HFF-Myc (cell line): ENCODE measurements at regions not wholly inside any gene's neighbourhood (a gene's known extent, or its start where the extent isn't known, plus 50 kb on each side); places are given as distances from the start of the nearest gene placed in this dataset.

Source experiments
- DNase-seq: peaks from one replicate; pipeline ENCODE4 v3.0.0-alpha.2; 2011; ENCODE audit warnings: low read depth; ENCODE audit errors: extremely low read depth
- H3K4me3 ChIP-seq: replicated peaks from 2 replicates; pipeline ENCODE4 v1.5.1; 2011; ENCODE audit warnings: low read depth, mild to moderate bottlenecking, control low read depth, low read length
- TF ChIP-seq, protein P1 (sequence below): IDR thresholded peaks from 2 replicates; pipeline ENCODE4 v1.5.1; 2012; ENCODE audit warnings: mild to moderate bottlenecking, low read depth, low read length, control low read depth; ENCODE audit errors: missing control alignments

DNA sequence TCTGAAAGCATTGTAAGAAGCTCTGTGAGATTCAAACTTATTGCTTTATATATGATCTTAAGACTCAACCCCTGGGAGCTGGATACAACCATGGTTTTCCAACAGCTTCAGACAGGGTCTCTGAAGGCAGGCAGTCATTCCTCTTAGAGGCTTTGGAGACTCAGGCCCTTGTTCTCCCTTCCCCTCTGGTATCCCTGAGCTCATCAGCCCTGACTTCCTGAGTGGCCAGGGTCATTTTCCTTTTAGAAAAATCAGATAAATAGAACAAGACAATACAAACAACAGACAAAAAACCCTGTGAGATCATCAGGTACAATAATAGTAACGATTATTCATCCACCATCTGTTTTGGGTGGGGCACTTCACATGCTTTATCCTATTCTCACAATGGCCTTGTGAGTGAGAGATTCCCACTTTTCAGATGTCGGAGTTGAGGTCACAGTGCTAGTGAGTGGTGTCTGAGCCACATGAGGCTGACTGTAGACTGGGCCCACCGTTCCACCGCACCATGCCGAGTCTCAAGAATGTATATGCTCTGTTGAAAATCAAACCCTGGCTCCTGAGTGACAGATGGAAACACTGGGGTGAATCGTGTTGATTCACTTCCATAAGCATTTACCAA, 144.2 kb downstream of the CXCL12 start:
- H3K4me3 ChIP-seq = no peak overlapping the region
- DNase-seq = no peak
- TF ChIP-seq, protein P1, sequence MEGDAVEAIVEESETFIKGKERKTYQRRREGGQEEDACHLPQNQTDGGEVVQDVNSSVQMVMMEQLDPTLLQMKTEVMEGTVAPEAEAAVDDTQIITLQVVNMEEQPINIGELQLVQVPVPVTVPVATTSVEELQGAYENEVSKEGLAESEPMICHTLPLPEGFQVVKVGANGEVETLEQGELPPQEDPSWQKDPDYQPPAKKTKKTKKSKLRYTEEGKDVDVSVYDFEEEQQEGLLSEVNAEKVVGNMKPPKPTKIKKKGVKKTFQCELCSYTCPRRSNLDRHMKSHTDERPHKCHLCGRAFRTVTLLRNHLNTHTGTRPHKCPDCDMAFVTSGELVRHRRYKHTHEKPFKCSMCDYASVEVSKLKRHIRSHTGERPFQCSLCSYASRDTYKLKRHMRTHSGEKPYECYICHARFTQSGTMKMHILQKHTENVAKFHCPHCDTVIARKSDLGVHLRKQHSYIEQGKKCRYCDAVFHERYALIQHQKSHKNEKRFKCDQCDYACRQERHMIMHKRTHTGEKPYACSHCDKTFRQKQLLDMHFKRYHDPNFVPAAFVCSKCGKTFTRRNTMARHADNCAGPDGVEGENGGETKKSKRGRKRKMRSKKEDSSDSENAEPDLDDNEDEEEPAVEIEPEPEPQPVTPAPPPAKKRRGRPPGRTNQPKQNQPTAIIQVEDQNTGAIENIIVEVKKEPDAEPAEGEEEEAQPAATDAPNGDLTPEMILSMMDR = no peak

DNA sequence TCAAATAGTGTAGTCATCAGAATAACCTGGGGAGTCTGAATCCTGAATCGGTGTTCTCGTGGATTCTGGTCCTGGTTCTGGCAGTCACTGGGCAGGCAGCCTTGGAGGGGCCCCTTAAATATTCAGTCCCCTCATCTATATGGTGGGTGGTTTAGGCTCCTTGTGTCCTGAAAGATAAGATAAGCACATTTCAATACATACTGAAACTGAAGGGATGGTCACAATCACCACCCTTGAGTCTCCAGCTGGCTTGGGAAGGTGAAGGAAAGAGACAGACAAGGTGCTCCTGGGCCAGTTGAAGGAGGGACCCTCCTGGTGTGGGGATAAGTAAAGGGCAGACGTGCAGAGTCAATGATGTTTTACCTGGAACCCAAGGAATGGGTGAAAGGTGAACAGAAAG, 146.7 kb downstream of the CXCL12 start:
- TF ChIP-seq, protein P1 = no peak
- no peak for DNase-seq
- H3K4me3 ChIP-seq = no peak overlapping the region

DNA sequence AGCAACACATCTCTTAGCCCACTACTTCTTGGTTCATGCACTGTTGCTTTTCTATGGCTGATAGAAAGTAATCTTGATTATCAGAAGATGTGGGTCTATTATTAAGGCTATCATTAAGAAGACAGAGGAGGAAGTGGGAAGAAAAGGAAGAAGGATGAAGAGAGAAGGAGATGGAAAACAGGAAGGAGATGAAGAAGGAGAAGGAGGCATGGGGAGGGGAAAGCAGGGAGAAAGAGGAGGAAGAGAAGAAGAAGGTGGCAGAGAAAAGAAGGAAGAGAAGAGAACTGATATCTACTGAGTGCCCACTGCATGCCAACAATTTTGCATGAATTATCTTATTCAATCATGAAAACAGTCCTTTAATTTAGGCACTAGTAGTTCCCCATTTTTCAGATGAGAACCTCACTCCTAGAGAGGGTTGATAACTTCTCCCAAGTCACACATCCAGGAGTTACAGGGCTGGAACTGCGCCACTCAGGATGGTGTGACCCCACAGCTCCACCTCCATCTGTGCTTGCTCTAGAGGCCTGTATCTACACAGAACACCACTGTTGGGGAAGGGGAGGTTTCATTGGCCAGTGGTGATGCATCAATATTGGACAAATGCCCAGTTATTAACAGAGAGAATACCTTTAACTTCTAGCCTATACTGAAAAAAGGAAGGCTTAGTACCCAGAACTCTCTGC, 147.4 kb downstream of the CXCL12 start:
- DNase-seq = no peak
- TF ChIP-seq, protein P1 = no peak

DNA sequence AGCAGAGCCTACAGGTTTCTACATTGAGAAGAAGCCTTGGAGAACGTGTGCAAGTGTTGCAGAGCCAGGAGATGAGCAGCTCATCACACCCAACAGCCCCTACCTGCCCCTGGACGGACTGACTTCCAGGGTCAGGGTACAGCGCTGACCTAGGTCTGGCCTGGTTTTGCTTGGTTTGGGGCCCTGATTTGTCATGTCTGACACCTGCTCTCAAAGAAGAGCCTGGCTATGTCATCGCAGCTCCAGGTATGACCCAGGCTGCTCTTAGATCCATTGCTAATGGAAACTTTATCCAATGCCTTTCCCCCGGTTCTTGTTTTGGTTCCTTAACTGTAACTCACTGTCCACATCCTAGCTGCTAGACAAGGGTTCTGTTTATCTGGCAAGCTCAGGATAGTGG, 149.5 kb downstream of the CXCL12 start:
- DNase-seq = no peak
- TF ChIP-seq, protein P1 = no peak
- no peak overlapping the region for H3K4me3 ChIP-seq

More for the DNA sequence above, 147.4 kb downstream of the CXCL12 start:
- no peak overlapping the region for H3K4me3 ChIP-seq

DNA sequence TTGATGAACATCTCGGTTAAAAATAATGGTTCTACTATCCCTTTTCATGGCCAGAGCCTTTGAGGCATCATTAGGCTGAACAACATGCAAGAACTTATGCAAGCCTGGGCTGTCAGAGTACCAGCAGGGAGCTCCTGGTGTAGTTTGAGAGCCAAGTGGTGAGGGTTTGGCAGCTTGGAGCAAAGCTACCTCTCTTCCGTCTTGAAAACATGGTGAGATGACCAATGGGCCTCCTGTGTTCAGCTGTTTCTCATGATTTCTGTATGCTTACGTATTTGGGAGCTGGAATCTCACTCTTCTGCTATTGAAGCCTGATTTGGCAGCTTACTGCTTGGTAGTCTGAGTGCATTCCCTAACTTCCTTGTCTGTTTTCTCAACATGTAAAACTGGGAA, 150.4 kb downstream of the CXCL12 start:
- TF ChIP-seq, protein P1 = no peak
- H3K4me3 ChIP-seq = no peak overlapping the region
- no peak for DNase-seq

DNA sequence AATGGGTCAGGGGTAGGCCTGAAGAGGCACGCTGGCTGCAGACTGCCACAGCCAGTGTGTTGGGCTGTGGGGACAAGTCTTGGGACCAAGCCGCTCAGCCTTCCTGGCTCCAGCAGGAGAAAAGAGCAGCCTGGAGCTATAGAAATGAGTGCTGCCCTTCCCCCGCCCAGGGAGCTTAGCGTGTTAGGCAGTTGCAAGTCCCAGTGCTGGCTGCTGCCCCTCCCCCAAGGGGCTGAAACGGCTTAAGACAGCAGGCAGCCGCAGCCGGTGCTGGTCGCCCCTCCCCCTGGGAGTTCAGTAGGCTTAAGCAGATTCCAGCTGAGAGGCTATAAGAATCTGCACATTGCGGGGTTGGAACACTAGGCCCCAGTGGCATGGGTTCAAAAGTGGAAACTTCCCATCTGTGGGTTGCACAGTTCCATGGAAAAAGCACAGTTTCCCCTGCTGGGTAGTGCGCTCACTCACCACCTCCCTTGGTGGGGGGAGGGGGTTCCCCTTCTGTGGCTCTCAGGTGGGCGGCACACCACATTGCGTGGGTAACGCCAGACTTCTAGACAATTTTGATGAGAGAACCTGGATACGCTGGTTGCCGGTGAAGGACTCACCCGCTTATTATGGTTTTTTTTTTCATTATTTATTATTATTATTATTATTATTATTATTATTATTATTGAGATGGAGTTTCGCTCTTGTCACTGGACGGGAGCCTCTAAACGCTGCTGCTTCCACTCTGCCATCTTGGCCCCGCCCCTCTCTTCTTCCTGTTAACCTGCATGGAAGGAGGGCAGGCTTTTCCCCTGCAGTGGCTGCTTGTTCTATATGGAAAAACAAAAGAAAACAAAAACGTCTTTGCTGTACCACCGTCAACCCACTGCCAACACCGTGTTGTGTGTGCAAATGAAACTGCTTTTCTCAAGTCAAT, 151.1 kb downstream of the CXCL12 start:
- DNase-seq = no peak
- TF ChIP-seq, protein P1 = no peak
- no peak overlapping the region for H3K4me3 ChIP-seq
